ENCODE measurements at regions not wholly inside any gene's neighbourhood (a gene's known extent, or its start where the extent isn't known, plus 50 kb on each side); places are given as distances from the start of the nearest gene placed in this dataset.

GRCh38 chr2:126413079-126413478 lies 242.9 kb upstream of the GYPC start:
- peaks cover 24% of the 10 kb centered on the region for H3K4me1 Mint-ChIP-seq (ENCODE audit: low read depth)
- peaks cover 4% of the 10 kb centered on the region for H3K27me3 Mint-ChIP-seq
- peaks cover 3% of the 10 kb centered on the region for H3K9me3 Mint-ChIP-seq
- no peak for DNase-seq
- peak overlapping the region; percentile 59 for H3K27ac Mint-ChIP-seq
- H3K4me3 Mint-ChIP-seq, result no peak overlapping the region
- no peaks in the 10 kb centered on the region for H3K36me3 Mint-ChIP-seq (ENCODE audit: low read depth)

- Mint-ChIP-seq H3K27ac (no peak overlapping the region), H3K4me1 (ENCODE audit: low read depth) (no peaks in the 10 kb centered on the region), H3K9me3 (peaks cover 21% of the 10 kb centered on the region), H3K36me3 (ENCODE audit: low read depth) (no peaks in the 10 kb centered on the region), H3K4me3 (no peak overlapping the region), H3K27me3 (peaks cover 12% of the 10 kb centered on the region)
- DNase-seq, result no peak
Measured at GRCh38 chr2:126419403-126419802, 236.6 kb upstream of the GYPC start.

GRCh38 chr2:126425943-126426342 lies 230.0 kb upstream of the GYPC start:
- Mint-ChIP-seq H3K4me1 (ENCODE audit: low read depth) (no peaks in the 10 kb centered on the region), H3K36me3 (ENCODE audit: low read depth) (no peaks in the 10 kb centered on the region), H3K27me3 (peaks cover 18% of the 10 kb centered on the region), H3K4me3 (no peak overlapping the region), H3K27ac (no peak overlapping the region), H3K9me3 (peaks cover 2% of the 10 kb centered on the region)
- no peak for DNase-seq

- Mint-ChIP-seq H3K27me3 (peaks cover 20% of the 10 kb centered on the region), H3K36me3 (ENCODE audit: low read depth) (no peaks in the 10 kb centered on the region), H3K4me1 (ENCODE audit: low read depth) (no peaks in the 10 kb centered on the region), H3K27ac (no peak overlapping the region), H3K9me3 (no peaks in the 10 kb centered on the region), H3K4me3 (no peak overlapping the region)
- DNase-seq, result no peak
Measured at GRCh38 chr2:126429103-126429502, 226.9 kb upstream of the GYPC start.

DNA sequence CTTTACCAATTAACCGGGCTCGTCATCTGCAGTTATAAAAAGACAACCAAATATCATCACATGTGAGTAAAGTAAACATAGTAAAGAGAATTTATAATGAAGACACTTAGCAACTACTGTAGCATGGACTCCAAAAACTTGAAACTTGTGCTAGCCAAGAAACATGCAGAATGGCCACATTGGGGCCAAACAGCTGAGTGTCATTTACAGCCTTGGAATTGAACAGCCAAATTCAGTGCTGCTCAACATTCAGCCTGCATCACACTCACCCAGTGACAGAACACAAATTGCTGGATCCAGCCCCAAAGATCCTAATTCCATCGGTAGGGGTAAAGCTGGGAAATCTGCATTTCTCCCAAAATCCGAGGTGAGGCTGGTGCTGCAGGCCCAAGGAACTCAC lies 224.8 kb upstream of the GYPC start:
- Mint-ChIP-seq H3K9me3 (no peaks in the 10 kb centered on the region), H3K4me3 (no peak overlapping the region), H3K4me1 (ENCODE audit: low read depth) (no peaks in the 10 kb centered on the region), H3K27ac (no peak overlapping the region), H3K36me3 (ENCODE audit: low read depth) (no peaks in the 10 kb centered on the region), H3K27me3 (peaks cover 19% of the 10 kb centered on the region)
- DNase-seq, result no peak

- peaks cover 25% of the 10 kb centered on the region for H3K27me3 Mint-ChIP-seq
- no peak for DNase-seq
- no peaks in the 10 kb centered on the region for H3K4me1 Mint-ChIP-seq (ENCODE audit: low read depth)
- H3K27ac Mint-ChIP-seq, result no peak overlapping the region
- no peak overlapping the region for H3K4me3 Mint-ChIP-seq
- no peaks in the 10 kb centered on the region for H3K36me3 Mint-ChIP-seq (ENCODE audit: low read depth)
- H3K9me3 Mint-ChIP-seq, result no peaks in the 10 kb centered on the region
Measured at GRCh38 chr2:126436411-126436810, 219.5 kb upstream of the GYPC start.

- Mint-ChIP-seq H3K4me3 (no peak overlapping the region), H3K9me3 (no peaks in the 10 kb centered on the region), H3K4me1 (ENCODE audit: low read depth) (no peaks in the 10 kb centered on the region), H3K27me3 (peaks cover 25% of the 10 kb centered on the region), H3K36me3 (ENCODE audit: low read depth) (no peaks in the 10 kb centered on the region), H3K27ac (no peak overlapping the region)
- no peak for DNase-seq
Measured at GRCh38 chr2:126437016-126437415, 218.9 kb upstream of the GYPC start.

DNA sequence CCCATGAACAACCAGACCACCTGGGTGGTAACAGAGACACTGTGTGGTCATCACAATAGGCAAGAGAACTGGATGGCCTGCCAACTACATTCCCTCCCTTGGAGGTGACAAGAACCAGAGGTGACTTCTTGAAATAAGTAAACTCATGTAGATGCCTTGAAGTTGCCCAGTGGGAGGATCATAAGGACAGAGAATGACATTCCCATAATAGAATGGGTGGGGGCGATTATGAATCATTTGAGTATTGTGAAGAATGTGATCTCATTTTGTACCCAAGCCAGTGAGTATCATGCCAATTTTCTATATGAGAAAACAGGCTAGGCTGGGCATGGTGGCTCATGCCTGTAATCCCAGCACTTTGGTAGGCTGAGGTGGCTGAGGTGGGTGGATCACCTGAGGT lies 211.4 kb upstream of the GYPC start:
- Mint-ChIP-seq H3K27me3 (peaks cover 11% of the 10 kb centered on the region), H3K4me1 (ENCODE audit: low read depth) (peaks cover 1% of the 10 kb centered on the region), H3K9me3 (no peaks in the 10 kb centered on the region), H3K4me3 (no peak overlapping the region), H3K36me3 (ENCODE audit: low read depth) (no peaks in the 10 kb centered on the region), H3K27ac (no peak overlapping the region)
- no peak for DNase-seq

DNA sequence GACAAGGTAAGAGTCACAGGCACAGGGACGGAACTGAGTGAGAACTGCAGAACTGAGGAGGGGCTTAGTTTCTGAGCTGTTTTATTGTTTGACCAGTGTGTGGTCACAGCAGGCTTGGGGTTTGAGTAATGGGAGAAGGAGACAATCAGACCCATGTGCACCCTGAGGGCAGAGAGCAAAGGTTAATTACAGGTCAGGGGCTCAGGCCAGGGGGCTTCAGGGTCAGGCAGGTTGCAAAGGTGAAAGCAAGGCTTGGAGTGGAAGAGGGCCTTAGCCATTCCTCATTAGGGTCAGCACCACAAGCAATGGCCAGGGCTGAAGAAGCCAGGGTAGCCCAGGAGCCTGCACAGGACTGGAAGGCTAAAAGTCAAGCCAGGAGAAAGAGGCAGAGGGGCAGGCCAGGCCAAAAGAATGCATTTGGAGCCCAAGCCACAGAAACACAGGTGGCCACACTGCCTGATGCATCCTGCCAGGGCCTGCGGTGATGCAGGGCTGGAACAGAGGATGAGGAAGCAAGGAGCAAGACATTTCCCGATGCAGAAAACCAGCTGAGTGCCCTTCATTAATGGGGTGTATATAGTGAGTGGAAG lies 209.8 kb upstream of the GYPC start:
- H3K4me1 Mint-ChIP-seq (ENCODE audit: low read depth), result peaks cover 1% of the 10 kb centered on the region

DNA sequence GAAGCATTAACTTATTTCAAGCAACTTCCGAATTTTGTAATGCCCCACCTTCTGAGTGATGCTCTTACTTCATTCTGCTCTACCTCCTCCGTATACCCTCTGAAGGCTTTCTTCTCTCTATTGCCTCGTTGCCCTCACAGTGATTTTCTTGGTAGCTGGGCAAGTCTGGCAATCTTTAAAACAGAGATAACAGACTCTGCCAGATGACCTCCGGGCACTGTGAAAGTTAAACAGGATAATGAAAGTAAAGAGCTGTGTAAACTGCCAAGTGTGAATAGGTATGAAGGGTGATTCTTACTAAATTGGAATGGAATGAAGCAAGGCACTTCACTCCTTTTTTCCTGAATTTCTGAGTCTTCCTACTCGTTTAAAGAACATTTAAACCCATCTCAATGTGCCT lies 207.3 kb upstream of the GYPC start:
- Mint-ChIP-seq H3K27ac (no peak overlapping the region), H3K9me3 (no peaks in the 10 kb centered on the region), H3K4me3 (no peak overlapping the region), H3K4me1 (ENCODE audit: low read depth) (peaks cover 1% of the 10 kb centered on the region), H3K27me3 (no peaks in the 10 kb centered on the region), H3K36me3 (ENCODE audit: low read depth) (no peaks in the 10 kb centered on the region)
- no peak for DNase-seq

More for the DNA sequence above, 209.8 kb upstream of the GYPC start:
- Mint-ChIP-seq H3K9me3 (no peaks in the 10 kb centered on the region), H3K27me3 (peaks cover 2% of the 10 kb centered on the region), H3K4me3 (no peak overlapping the region), H3K27ac (no peak overlapping the region), H3K36me3 (ENCODE audit: low read depth) (no peaks in the 10 kb centered on the region)
- no peak for DNase-seq

- Mint-ChIP-seq H3K36me3 (ENCODE audit: low read depth) (no peaks in the 10 kb centered on the region), H3K4me1 (ENCODE audit: low read depth) (peaks cover 1% of the 10 kb centered on the region), H3K27ac (no peak overlapping the region), H3K4me3 (no peak overlapping the region), H3K27me3 (peaks cover 5% of the 10 kb centered on the region), H3K9me3 (no peaks in the 10 kb centered on the region)
- DNase-seq, result no peak
Measured at GRCh38 chr2:126449677-126450076, 206.3 kb upstream of the GYPC start.

GRCh38 chr2:126463892-126464674 lies 191.9 kb upstream of the GYPC start:
- H3K4me1 Mint-ChIP-seq (ENCODE audit: low read depth), result peaks cover 4% of the 10 kb centered on the region
- no peaks in the 10 kb centered on the region for H3K9me3 Mint-ChIP-seq
- no peak overlapping the region for H3K4me3 Mint-ChIP-seq
- no peak overlapping the region for H3K27ac Mint-ChIP-seq
- DNase-seq, result no peak
- no peaks in the 10 kb centered on the region for H3K36me3 Mint-ChIP-seq (ENCODE audit: low read depth)
- peaks cover 20% of the 10 kb centered on the region for H3K27me3 Mint-ChIP-seq

- no peaks in the 10 kb centered on the region for H3K9me3 Mint-ChIP-seq
- H3K4me3 Mint-ChIP-seq, result no peak overlapping the region
- H3K27ac Mint-ChIP-seq, result no peak overlapping the region
- peaks cover 4% of the 10 kb centered on the region for H3K4me1 Mint-ChIP-seq (ENCODE audit: low read depth)
- DNase-seq, result no peak
- H3K36me3 Mint-ChIP-seq (ENCODE audit: low read depth), result no peaks in the 10 kb centered on the region
- peaks cover 12% of the 10 kb centered on the region for H3K27me3 Mint-ChIP-seq
Measured at GRCh38 chr2:126467367-126468054, 188.4 kb upstream of the GYPC start.

DNA sequence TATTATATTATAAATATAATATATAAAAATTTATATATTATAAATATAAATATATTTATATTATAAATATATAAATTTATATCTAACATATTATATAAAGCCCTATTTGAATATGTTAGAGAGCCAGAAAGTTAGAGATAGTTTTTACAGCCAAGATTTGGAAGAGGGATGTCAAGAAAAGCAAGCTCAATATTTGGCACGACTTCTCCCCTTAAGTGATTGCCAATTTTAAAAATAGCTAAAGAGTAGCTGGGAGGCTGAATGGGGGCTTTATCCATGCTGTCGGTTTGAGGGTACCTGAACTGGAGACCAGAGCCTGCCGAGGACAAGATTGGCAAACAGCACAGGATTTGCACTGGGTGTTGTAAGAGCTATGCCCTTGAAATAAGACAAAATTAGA lies 180.9 kb upstream of the GYPC start:
- Mint-ChIP-seq H3K4me3 (no peak overlapping the region), H3K27ac (no peak overlapping the region), H3K36me3 (ENCODE audit: low read depth) (no peaks in the 10 kb centered on the region), H3K4me1 (ENCODE audit: low read depth) (no peaks in the 10 kb centered on the region), H3K27me3 (peaks cover 29% of the 10 kb centered on the region), H3K9me3 (no peaks in the 10 kb centered on the region)
- no peak for DNase-seq

GRCh38 chr2:126476691-126477090 lies 179.3 kb upstream of the GYPC start:
- Mint-ChIP-seq H3K4me1 (ENCODE audit: low read depth) (no peaks in the 10 kb centered on the region), H3K4me3 (no peak overlapping the region), H3K27ac (no peak overlapping the region), H3K9me3 (no peaks in the 10 kb centered on the region), H3K27me3 (peaks cover 24% of the 10 kb centered on the region), H3K36me3 (ENCODE audit: low read depth) (no peaks in the 10 kb centered on the region)
- DNase-seq, result no peak
